RWPE2 (cell line): ENCODE measurements at regions not wholly inside any gene's neighbourhood (a gene's known extent, or its start where the extent isn't known, plus 50 kb on each side); places are given as distances from the start of the nearest gene placed in this dataset.

Experiments used
- ATAC-seq: fragments of 200-7000 bp; cut with Tn5 transposase; 3 replicates; pipeline ENCODE4 v1.9.1; 2021; ENCODE audit warnings: low read depth
- DNase-seq: peaks from one replicate; pipeline ENCODE4 v3.0.0-alpha.2; 2020; ENCODE audit warnings: low spot score
- H3K27ac ChIP-seq: fragments of 450-650 bp; 2 replicates; pipeline ENCODE4 v1.5.1; 2017; ENCODE audit warnings: mild to moderate bottlenecking; ENCODE audit not compliant: poor library complexity, severe bottlenecking
- H3K27me3 ChIP-seq: fragments of 250-450 bp; sonication (Bioruptor Pico); 2 replicates; pipeline ENCODE4 v1.5.1; 2021; ENCODE audit warnings: mild to moderate bottlenecking, moderate library complexity; ENCODE audit not compliant: insufficient read depth, poor library complexity, severe bottlenecking
- H3K36me3 ChIP-seq: fragments of 250-450 bp; sonication (Bioruptor Pico); 2 replicates; pipeline ENCODE4 v1.5.1; 2020; ENCODE audit warnings: low read depth, mild to moderate bottlenecking, moderate library complexity
- H3K4me1 ChIP-seq: fragments of 250-450 bp; sonication (Bioruptor Pico); 2 replicates; pipeline ENCODE4 v1.5.1; 2021; ENCODE audit warnings: mild to moderate bottlenecking, moderate library complexity; ENCODE audit not compliant: insufficient read depth, poor library complexity, severe bottlenecking
- H3K4me3 ChIP-seq: fragments of 250-450 bp; sonication (Bioruptor Pico); 2 replicates; pipeline ENCODE4 v1.5.1; 2021; ENCODE audit warnings: mild to moderate bottlenecking, moderate library complexity; ENCODE audit not compliant: severe bottlenecking
- H3K9me3 ChIP-seq: fragments of 250-450 bp; sonication (Bioruptor Pico); 2 replicates; pipeline ENCODE4 v1.5.1; 2021; ENCODE audit warnings: mild to moderate bottlenecking, moderate library complexity; ENCODE audit not compliant: severe bottlenecking
- CTCF ChIP-seq: fragments of 450-650 bp; IDR thresholded peaks from one replicate; pipeline ENCODE4 v1.5.1; 2017; ENCODE audit warnings: mild to moderate bottlenecking, moderate library complexity; ENCODE audit not compliant: poor library complexity, severe bottlenecking

- no peak for DNase-seq
- ATAC-seq: no peak
- no peak overlapping the region for H3K27ac ChIP-seq
- no peaks in the 10 kb centered on the region for H3K36me3 ChIP-seq
- H3K4me3 ChIP-seq: no peak overlapping the region
- H3K4me1 ChIP-seq: no peaks in the 10 kb centered on the region
- TF ChIP-seq CTCF: no peak
- peaks cover 3% of the 10 kb centered on the region for H3K27me3 ChIP-seq
- H3K9me3 ChIP-seq: no peaks in the 10 kb centered on the region
Observed at GRCh38 chr6:132995009-132995408, 180.6 kb downstream of the RPS12 start.

GRCh38 chr6:132995432-132995831, 181.1 kb downstream of the RPS12 start:
- Histone ChIP-seq H3K36me3 (no peaks in the 10 kb centered on the region), H3K4me3 (no peak overlapping the region), H3K27me3 (peaks cover 3% of the 10 kb centered on the region), H3K27ac (no peak overlapping the region), H3K4me1 (no peaks in the 10 kb centered on the region), H3K9me3 (no peaks in the 10 kb centered on the region)
- no peak for ATAC-seq
- no peak for TF ChIP-seq CTCF
- DNase-seq: no peak

- DNase-seq: no peak
- Histone ChIP-seq H3K27me3 (no peaks in the 10 kb centered on the region), H3K36me3 (no peaks in the 10 kb centered on the region), H3K4me3 (no peak overlapping the region), H3K9me3 (no peaks in the 10 kb centered on the region), H3K4me1 (no peaks in the 10 kb centered on the region), H3K27ac (no peak overlapping the region)
- TF ChIP-seq CTCF: no peak
- ATAC-seq: no peak
Observed at GRCh38 chr6:132998418-132998817, 184.0 kb downstream of the RPS12 start.

- no peak for TF ChIP-seq CTCF
- Histone ChIP-seq H3K27ac (no peak overlapping the region), H3K9me3 (no peaks in the 10 kb centered on the region), H3K27me3 (no peaks in the 10 kb centered on the region), H3K4me1 (no peaks in the 10 kb centered on the region), H3K4me3 (no peak overlapping the region), H3K36me3 (no peaks in the 10 kb centered on the region)
- no peak for DNase-seq
- no peak for ATAC-seq
Observed at GRCh38 chr6:133001040-133001565, 186.7 kb downstream of the RPS12 start.

GRCh38 chr6:133004304-133004884, 190.0 kb downstream of the RPS12 start:
- Histone ChIP-seq H3K27me3 (no peaks in the 10 kb centered on the region), H3K36me3 (no peaks in the 10 kb centered on the region), H3K9me3 (no peaks in the 10 kb centered on the region), H3K4me3 (no peak overlapping the region), H3K27ac (no peak overlapping the region), H3K4me1 (no peaks in the 10 kb centered on the region)
- no peak for TF ChIP-seq CTCF
- DNase-seq (no peak), ATAC-seq (no peak)
